SHP77 (cell line): ENCODE measurements at regions not wholly inside any gene's neighbourhood (a gene's known extent, or its start where the extent isn't known, plus 50 kb on each side); places are given as distances from the start of the nearest gene placed in this dataset.
"Not testable (repeated sequence)": the region's sequence is repeated elsewhere in the genome, so short reads cannot be mapped to it uniquely, and the experiment has no call there.

Source experiments
- DNase-seq, 2 experiments: peaks; one replicate each; lab custom pipeline; 2025; lab: John Stamatoyannopoulos, UW

- no peak for DNase-seq
These were observed 338.0 kb downstream of the RMST start for GRCh38 chr12:97800561-97800960.

GRCh38 chr12:97801471-97802059 lies 339.0 kb downstream of the RMST start:
- DNase-seq: no peak

- no peak for DNase-seq
These were observed 342.5 kb downstream of the RMST start for GRCh38 chr12:97805146-97805545.

GRCh38 chr12:97813301-97813700 lies 350.7 kb downstream of the RMST start:
- DNase-seq: no peak

GRCh38 chr12:97821806-97822205 lies 359.2 kb downstream of the RMST start:
- no peak for DNase-seq

- DNase-seq: no peak
These were observed 372.9 kb downstream of the RMST start for GRCh38 chr12:97835541-97835940.

GRCh38 chr12:97837401-97837800 lies 374.8 kb downstream of the RMST start:
- no peak for DNase-seq

GRCh38 chr12:97848051-97848450 lies 385.4 kb downstream of the RMST start:
- no peak for DNase-seq

GRCh38 chr12:97854477-97854876 lies 391.9 kb downstream of the RMST start:
- DNase-seq: no peak

GRCh38 chr12:97862072-97862471 lies 399.5 kb downstream of the RMST start:
- no peak for DNase-seq

- no peak for DNase-seq
These were observed 412.5 kb downstream of the RMST start for GRCh38 chr12:97875064-97875463.

- no peak for DNase-seq
These were observed 414.2 kb downstream of the RMST start for GRCh38 chr12:97876780-97877179.

GRCh38 chr12:97877404-97877803 lies 414.8 kb downstream of the RMST start:
- no peak for DNase-seq

GRCh38 chr12:97886511-97887176 lies 424.0 kb downstream of the RMST start:
- no peak for DNase-seq

GRCh38 chr12:97897881-97898280 lies 435.3 kb downstream of the RMST start:
- DNase-seq: not testable (repeated sequence)

- DNase-seq: no peak
These were observed 436.9 kb downstream of the RMST start for GRCh38 chr12:97899529-97899928.

- no peak for DNase-seq
These were observed 437.4 kb downstream of the RMST start for GRCh38 chr12:97899956-97900355.

GRCh38 chr12:97903356-97903755 lies 440.8 kb downstream of the RMST start:
- no peak for DNase-seq

- DNase-seq: no peak
These were observed 444.9 kb downstream of the RMST start for GRCh38 chr12:97907504-97907903.

- DNase-seq: no peak
These were observed 448.0 kb downstream of the RMST start for GRCh38 chr12:97910559-97910958.

- no peak for DNase-seq
These were observed 450.3 kb downstream of the RMST start for GRCh38 chr12:97912943-97913342.

- DNase-seq: no peak
These were observed 459.5 kb downstream of the RMST start for GRCh38 chr12:97921979-97922722.

- DNase-seq: no peak
These were observed 460.9 kb downstream of the RMST start for GRCh38 chr12:97923546-97923945.
